HEK293T (cell line): ENCODE measurements at regions not wholly inside any gene's neighbourhood (a gene's known extent, or its start where the extent isn't known, plus 50 kb on each side); places are given as distances from the start of the nearest gene placed in this dataset.

Experiments used
- ARNT ChIP-seq: fragments of 450-650 bp; IDR thresholded peaks from 2 replicates; pipeline ENCODE4 v1.6.1; 2017; ENCODE audit warnings: mild to moderate bottlenecking
- FOXK2 ChIP-seq: fragments of 450-650 bp; IDR thresholded peaks from 2 replicates; pipeline ENCODE4 v1.6.1; 2016; ENCODE audit warnings: mild to moderate bottlenecking
- LEF1 ChIP-seq: fragments of 450-650 bp; IDR thresholded peaks from 2 replicates; pipeline ENCODE4 v1.6.1; 2017; ENCODE audit warnings: mild to moderate bottlenecking, borderline replicate concordance
- SP1 ChIP-seq: fragments of 450-650 bp; IDR thresholded peaks from 2 replicates; pipeline ENCODE4 v1.6.1; 2017
- TARDBP ChIP-seq: fragments of 450-650 bp; IDR thresholded peaks from 2 replicates; pipeline ENCODE4 v1.6.1; 2016

DNA sequence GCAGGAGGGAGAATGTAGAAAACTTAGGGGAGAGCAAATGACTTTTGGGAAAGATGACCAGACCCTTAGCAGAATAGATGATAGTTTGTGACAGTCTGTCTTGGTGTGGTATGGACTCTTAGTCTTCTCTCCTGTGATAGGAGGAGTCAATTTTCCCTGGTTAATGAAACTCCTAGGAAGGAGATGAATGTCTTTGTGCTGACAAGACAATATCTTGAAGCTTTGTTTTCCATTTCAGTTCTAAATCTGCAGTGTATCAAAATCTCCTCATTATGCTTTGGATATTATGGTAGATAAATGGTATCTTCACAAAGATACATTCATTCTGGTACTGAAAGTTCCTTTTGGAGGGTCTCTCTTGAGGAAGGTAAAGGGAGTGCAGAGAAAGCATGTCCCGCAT, 77.8 kb upstream of the ZNF717 start:
- TF ChIP-seq ARNT (no peak), LEF1 (no peak), TARDBP (no peak), FOXK2 (no peak), SP1 (no peak)
